GM06990 (cell line): ENCODE measurements at regions not wholly inside any gene's neighbourhood (a gene's known extent, or its start where the extent isn't known, plus 50 kb on each side); places are given as distances from the start of the nearest gene placed in this dataset.

Source experiments
- DNase-seq: peaks from one replicate; pipeline ENCODE4 v3.0.0-alpha.2; 2011; ENCODE audit not compliant: insufficient read length; ENCODE audit errors: extremely low read depth
- H3K27me3 ChIP-seq: replicated peaks from 2 replicates; pipeline ENCODE4 v1.6.0; 2011; ENCODE audit warnings: low read length; ENCODE audit not compliant: control insufficient read depth, insufficient read depth
- H3K36me3 ChIP-seq: 2 replicates; pipeline ENCODE4 v1.5.1; 2011; ENCODE audit warnings: low read length; ENCODE audit not compliant: control insufficient read depth, insufficient read depth
- H3K4me3 ChIP-seq: replicated peaks from 2 replicates; pipeline ENCODE4 v1.5.1; 2011; ENCODE audit warnings: low read depth, mild to moderate bottlenecking, control low read depth, low read length
- TF ChIP-seq, protein P1 (sequence below): IDR thresholded peaks from 2 replicates; pipeline ENCODE4 v1.5.1; 2011; ENCODE audit warnings: low read length, control low read depth, mild to moderate bottlenecking, inconsistent platforms; ENCODE audit not compliant: insufficient read depth, poor library complexity, severe bottlenecking

- Histone ChIP-seq H3K36me3 (no peaks in the 10 kb centered on the region), H3K27me3 (no peaks in the 10 kb centered on the region), H3K4me3 (no peak overlapping the region)
- TF ChIP-seq, protein P1, sequence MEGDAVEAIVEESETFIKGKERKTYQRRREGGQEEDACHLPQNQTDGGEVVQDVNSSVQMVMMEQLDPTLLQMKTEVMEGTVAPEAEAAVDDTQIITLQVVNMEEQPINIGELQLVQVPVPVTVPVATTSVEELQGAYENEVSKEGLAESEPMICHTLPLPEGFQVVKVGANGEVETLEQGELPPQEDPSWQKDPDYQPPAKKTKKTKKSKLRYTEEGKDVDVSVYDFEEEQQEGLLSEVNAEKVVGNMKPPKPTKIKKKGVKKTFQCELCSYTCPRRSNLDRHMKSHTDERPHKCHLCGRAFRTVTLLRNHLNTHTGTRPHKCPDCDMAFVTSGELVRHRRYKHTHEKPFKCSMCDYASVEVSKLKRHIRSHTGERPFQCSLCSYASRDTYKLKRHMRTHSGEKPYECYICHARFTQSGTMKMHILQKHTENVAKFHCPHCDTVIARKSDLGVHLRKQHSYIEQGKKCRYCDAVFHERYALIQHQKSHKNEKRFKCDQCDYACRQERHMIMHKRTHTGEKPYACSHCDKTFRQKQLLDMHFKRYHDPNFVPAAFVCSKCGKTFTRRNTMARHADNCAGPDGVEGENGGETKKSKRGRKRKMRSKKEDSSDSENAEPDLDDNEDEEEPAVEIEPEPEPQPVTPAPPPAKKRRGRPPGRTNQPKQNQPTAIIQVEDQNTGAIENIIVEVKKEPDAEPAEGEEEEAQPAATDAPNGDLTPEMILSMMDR = no peak
- DNase-seq = no peak
Measured at GRCh38 chr16:73615071-73615940, 567.4 kb upstream of the ZFHX3 start.

DNA sequence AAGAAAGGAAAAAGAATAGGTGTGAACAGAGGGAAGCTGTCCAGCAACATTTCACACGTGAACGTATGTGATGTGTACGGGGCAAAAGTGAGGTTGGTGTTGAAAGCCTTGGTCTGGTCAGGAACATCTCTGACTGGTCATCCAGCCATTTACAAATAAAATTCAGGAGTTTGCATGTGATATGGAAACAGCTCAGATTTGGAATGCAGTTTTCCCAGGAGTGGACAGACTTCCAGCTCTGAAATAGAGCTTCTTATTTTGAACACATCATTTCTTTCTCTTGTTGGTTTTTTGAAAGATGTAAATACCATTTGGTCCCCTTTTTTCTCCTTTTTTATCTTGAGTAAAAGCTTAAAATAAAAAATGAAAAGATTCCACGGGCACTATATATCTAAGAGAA lies 566.2 kb upstream of the ZFHX3 start:
- no peak overlapping the region for H3K4me3 ChIP-seq
- no peaks in the 10 kb centered on the region for H3K27me3 ChIP-seq
- no peaks in the 10 kb centered on the region for H3K36me3 ChIP-seq
- TF ChIP-seq, protein P1 = no peak
- DNase-seq = no peak

- no peak overlapping the region for H3K4me3 ChIP-seq
- no peak for DNase-seq
- H3K36me3 ChIP-seq = no peaks in the 10 kb centered on the region
- no peaks in the 10 kb centered on the region for H3K27me3 ChIP-seq
- TF ChIP-seq, protein P1 = no peak
Measured at GRCh38 chr16:73610605-73611156, 562.8 kb upstream of the ZFHX3 start.

DNA sequence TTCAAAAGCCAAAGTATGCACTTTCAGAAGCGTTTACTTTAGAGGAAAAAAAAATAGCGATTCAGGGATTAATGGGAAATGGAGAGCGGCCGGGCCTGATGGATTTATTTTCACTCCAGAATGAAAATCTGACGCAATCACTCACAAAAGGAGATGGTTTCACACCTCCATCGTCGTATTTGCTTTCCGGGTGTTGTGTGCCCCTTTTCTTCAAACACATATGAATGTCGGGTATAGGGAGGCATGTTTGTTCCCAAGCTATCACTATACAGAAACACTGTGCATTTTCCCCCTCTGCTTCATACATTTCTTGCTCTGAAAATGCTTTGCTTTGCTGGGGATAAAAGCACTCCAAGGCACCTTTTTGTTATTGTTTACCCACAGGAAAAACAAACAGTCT lies 562.2 kb upstream of the ZFHX3 start:
- no peak overlapping the region for H3K4me3 ChIP-seq
- H3K27me3 ChIP-seq = no peaks in the 10 kb centered on the region
- DNase-seq = no peak
- TF ChIP-seq, protein P1 = no peak
- no peaks in the 10 kb centered on the region for H3K36me3 ChIP-seq

DNA sequence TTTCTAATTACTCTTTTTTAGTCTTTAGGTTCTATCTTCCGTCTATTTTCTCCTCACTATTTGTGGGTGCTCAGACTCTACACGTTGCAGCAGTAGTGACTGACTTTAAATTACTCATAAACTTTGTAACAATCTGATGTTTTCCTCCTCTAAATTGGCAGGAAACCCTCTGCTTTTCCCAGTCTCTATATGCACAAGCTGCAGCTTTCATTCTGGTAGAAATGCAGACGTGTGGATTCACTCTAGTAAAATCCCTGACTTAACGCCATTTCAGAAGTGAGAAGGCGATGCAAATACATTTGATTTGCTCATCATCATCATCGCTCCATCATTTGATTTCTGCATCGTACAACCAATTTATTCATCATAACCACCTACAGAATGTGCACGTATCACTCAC lies 561.0 kb upstream of the ZFHX3 start:
- Histone ChIP-seq H3K36me3 (no peaks in the 10 kb centered on the region), H3K4me3 (no peak overlapping the region), H3K27me3 (no peaks in the 10 kb centered on the region)
- no peak for DNase-seq
- TF ChIP-seq, protein P1 = no peak
